Activated naive CD4-positive, alpha-beta T cell treated with anti-CD3 and anti-CD28 coated beads, Interleukin-2, amount 10 ng/mL, durations not matched to agents 7 days and 5 days (primary cell): ENCODE measurements at regions not wholly inside any gene's neighbourhood (a gene's known extent, or its start where the extent isn't known, plus 50 kb on each side); places are given as distances from the start of the nearest gene placed in this dataset.
"Not testable (repeated sequence)": the region's sequence is repeated elsewhere in the genome, so short reads cannot be mapped to it uniquely, and the experiment has no call there.

Experiments
- CTCF ChIA-PET: fragments of 350-600 bp; sonication (Branson Sonifier 250); formaldehyde crosslinking; loops from one replicate; lab custom pipeline; 2021; ENCODE audit warnings: antibody characterized with exemption; lab: Charles Lee
- DNase-seq: peaks from one replicate; pipeline ENCODE4 v3.0.0-alpha.2; 2020
- H3K27ac Mint-ChIP-seq: one replicate; pipeline ENCODE4 v1.8.0; 2021; ENCODE audit warnings: mild to moderate bottlenecking, moderate library complexity, mixed read lengths
- H3K27me3 Mint-ChIP-seq: one replicate; pipeline ENCODE4 v1.8.0; 2021; ENCODE audit warnings: mild to moderate bottlenecking, mixed read lengths
- H3K36me3 Mint-ChIP-seq: one replicate; pipeline ENCODE4 v1.8.0; 2021; ENCODE audit warnings: mixed read lengths
- H3K4me1 Mint-ChIP-seq: one replicate; pipeline ENCODE4 v1.8.0; 2021; ENCODE audit warnings: mixed read lengths
- H3K4me3 Mint-ChIP-seq: one replicate; pipeline ENCODE4 v1.8.0; 2021; ENCODE audit warnings: mild to moderate bottlenecking, moderate library complexity, mixed read lengths
- H3K9me3 Mint-ChIP-seq: one replicate; pipeline ENCODE4 v1.8.0; 2021; ENCODE audit warnings: mixed read lengths

GRCh38 chr5:174535669-174536068 lies 188.7 kb upstream of the MSX2 start:
- no peak overlapping the region for H3K4me3 Mint-ChIP-seq
- peaks cover 3% of the 10 kb centered on the region for H3K9me3 Mint-ChIP-seq
- H3K36me3 Mint-ChIP-seq = no peaks in the 10 kb centered on the region
- CTCF ChIA-PET = no interaction called here
- DNase-seq = no peak
- H3K27ac Mint-ChIP-seq = no peak overlapping the region
- peaks cover 3% of the 10 kb centered on the region for H3K4me1 Mint-ChIP-seq
- H3K27me3 Mint-ChIP-seq = no peaks in the 10 kb centered on the region

GRCh38 chr5:174539823-174540222 lies 184.6 kb upstream of the MSX2 start:
- H3K36me3 Mint-ChIP-seq, CTCF ChIA-PET, H3K27me3 Mint-ChIP-seq: not testable (repeated sequence)

GRCh38 chr5:174542037-174542436 lies 182.3 kb upstream of the MSX2 start:
- DNase-seq = no peak

More at GRCh38 chr5:174539823-174540222, 184.6 kb upstream of the MSX2 start:
- not testable (repeated sequence) for H3K4me1 Mint-ChIP-seq, H3K9me3 Mint-ChIP-seq, DNase-seq, H3K4me3 Mint-ChIP-seq, H3K27ac Mint-ChIP-seq

DNA sequence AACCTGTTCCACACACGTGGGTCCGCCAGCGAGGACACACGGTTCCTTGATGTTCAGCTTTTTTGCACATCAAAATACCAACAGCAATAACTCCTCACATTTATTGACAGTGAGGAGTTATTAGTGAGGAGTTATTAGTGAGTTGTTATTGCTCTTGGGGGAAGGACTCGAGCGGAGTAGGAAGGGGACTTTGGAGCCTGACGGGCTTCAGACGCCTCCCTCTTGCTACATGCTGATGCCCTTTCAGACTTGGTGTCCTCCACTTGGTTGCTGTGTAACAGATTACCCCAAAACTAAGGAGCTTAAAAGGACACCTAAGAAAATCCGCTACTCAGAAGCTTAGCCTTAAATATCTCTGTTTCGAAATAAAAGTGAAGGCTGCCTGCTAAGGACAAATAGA lies 181.9 kb upstream of the MSX2 start:
- CTCF ChIA-PET = no interaction called here
- H3K9me3 Mint-ChIP-seq = peaks cover 3% of the 10 kb centered on the region
- DNase-seq = no peak
- no peak overlapping the region for H3K4me3 Mint-ChIP-seq
- H3K36me3 Mint-ChIP-seq = no peaks in the 10 kb centered on the region
- H3K27ac Mint-ChIP-seq = no peak overlapping the region
- no peaks in the 10 kb centered on the region for H3K27me3 Mint-ChIP-seq
- H3K4me1 Mint-ChIP-seq = peaks cover 3% of the 10 kb centered on the region

More at GRCh38 chr5:174542037-174542436, 182.3 kb upstream of the MSX2 start:
- Mint-ChIP-seq H3K27ac (no peak overlapping the region), H3K36me3 (no peaks in the 10 kb centered on the region), H3K4me3 (no peak overlapping the region), H3K9me3 (peaks cover 3% of the 10 kb centered on the region), H3K27me3 (no peaks in the 10 kb centered on the region), H3K4me1 (peaks cover 3% of the 10 kb centered on the region)
- CTCF ChIA-PET = no interaction called here

- no peaks in the 10 kb centered on the region for H3K36me3 Mint-ChIP-seq
- no peaks in the 10 kb centered on the region for H3K9me3 Mint-ChIP-seq
- no peak overlapping the region for H3K4me3 Mint-ChIP-seq
- H3K4me1 Mint-ChIP-seq = no peaks in the 10 kb centered on the region
- no peaks in the 10 kb centered on the region for H3K27me3 Mint-ChIP-seq
- no peak overlapping the region for H3K27ac Mint-ChIP-seq
- no peak for DNase-seq
- CTCF ChIA-PET = no interaction called here
Observed at GRCh38 chr5:174545926-174546325, 178.5 kb upstream of the MSX2 start.

DNA sequence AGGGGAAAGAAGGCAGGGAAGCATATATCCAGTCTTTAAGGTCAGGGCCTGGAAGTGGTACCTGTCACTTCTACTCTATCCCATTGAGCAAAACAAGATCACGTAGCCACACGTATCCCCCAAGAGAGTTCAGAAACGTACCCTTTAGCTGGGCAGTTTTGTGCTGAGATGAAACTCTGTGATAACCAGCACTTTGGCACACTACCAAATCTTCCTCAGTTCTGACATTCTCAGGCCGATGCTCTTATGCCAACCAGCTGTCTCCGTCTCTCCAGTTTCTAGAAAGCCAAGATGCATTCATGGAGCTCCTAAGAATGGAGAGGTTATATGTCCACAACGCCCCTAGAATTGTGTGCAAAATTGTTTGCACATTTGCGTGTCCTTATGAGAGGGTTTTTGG lies 176.6 kb upstream of the MSX2 start:
- no peak for DNase-seq
- CTCF ChIA-PET = interaction anchor here (0.6 kb wide), 1 partner anchor 512 kb away, joined by 3 read pairs; no protein-coding TSS in a partner anchor
- no peaks in the 10 kb centered on the region for H3K9me3 Mint-ChIP-seq
- no peak overlapping the region for H3K4me3 Mint-ChIP-seq
- no peaks in the 10 kb centered on the region for H3K4me1 Mint-ChIP-seq
- no peak overlapping the region for H3K27ac Mint-ChIP-seq
- H3K27me3 Mint-ChIP-seq = no peaks in the 10 kb centered on the region
- no peaks in the 10 kb centered on the region for H3K36me3 Mint-ChIP-seq

DNA sequence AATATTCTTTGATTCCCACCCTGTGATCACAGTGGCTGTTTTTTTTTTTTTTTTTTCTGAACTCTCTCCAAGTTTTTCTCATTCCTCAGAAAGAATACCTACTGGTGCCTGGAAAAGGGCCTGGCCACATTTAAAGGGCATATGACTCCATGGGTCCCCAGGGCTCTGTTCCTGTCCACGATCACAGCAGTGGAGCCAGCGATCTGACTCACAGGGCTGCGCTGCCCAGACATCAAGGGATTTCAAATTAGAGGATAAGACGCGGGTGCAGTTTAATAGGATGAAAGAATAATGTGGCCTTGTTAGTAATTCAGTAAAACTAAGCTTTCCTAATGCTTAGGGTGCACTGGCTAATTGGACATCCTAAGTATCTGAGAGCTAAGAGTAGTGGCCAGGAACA lies 175.1 kb upstream of the MSX2 start:
- no peaks in the 10 kb centered on the region for H3K36me3 Mint-ChIP-seq
- H3K4me3 Mint-ChIP-seq = no peak overlapping the region
- H3K27ac Mint-ChIP-seq = no peak overlapping the region
- H3K9me3 Mint-ChIP-seq = no peaks in the 10 kb centered on the region
- no peaks in the 10 kb centered on the region for H3K27me3 Mint-ChIP-seq
- no peaks in the 10 kb centered on the region for H3K4me1 Mint-ChIP-seq
- CTCF ChIA-PET = no interaction called here
- no peak for DNase-seq

DNA sequence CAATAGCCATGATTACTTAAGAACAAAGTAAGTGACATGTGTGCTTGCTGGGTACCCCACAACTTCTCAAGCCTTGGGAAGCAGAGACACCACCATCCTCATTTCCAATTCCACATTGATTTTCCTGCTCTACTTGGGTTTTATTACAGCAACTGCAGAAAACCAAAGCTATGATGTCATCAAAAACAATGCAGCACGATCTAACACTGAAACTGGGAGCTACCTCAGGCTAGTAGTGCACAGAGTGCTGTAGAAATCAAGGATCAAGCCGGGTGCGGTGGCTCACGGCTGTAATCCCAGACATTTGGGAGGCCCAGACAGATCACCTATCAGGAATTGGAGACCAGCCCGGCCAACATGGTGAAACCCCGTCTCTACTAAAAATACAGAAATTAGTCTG lies 174.4 kb upstream of the MSX2 start:
- H3K36me3 Mint-ChIP-seq = no peaks in the 10 kb centered on the region
- H3K9me3 Mint-ChIP-seq = no peaks in the 10 kb centered on the region
- no peak overlapping the region for H3K27ac Mint-ChIP-seq
- CTCF ChIA-PET = no interaction called here
- DNase-seq = no peak
- no peaks in the 10 kb centered on the region for H3K4me1 Mint-ChIP-seq
- H3K4me3 Mint-ChIP-seq = no peak overlapping the region
- H3K27me3 Mint-ChIP-seq = no peaks in the 10 kb centered on the region

DNA sequence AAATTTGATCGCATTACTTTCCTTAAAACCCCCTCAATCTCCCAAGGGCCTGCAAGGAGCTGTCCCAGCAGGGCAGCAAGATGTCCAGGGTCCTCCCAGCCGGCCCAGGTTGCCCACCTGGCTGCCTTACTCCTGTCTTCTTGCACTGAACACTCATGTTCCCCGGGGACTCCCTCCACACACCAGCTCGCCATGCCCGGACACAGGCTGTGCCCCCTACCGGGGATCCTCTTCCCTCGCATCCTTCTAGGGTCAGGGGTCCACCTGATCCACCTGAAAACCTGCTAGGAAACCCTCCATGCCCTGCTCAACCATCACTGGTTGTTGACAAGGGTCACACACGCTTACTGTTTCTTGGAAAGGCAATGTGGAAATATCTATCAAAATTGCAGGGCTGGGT lies 172.0 kb upstream of the MSX2 start:
- Mint-ChIP-seq H3K27ac (no peak overlapping the region), H3K9me3 (peaks cover 4% of the 10 kb centered on the region), H3K4me1 (no peaks in the 10 kb centered on the region), H3K4me3 (no peak overlapping the region), H3K27me3 (no peaks in the 10 kb centered on the region), H3K36me3 (no peaks in the 10 kb centered on the region)
- CTCF ChIA-PET = no interaction called here
- no peak for DNase-seq

DNA sequence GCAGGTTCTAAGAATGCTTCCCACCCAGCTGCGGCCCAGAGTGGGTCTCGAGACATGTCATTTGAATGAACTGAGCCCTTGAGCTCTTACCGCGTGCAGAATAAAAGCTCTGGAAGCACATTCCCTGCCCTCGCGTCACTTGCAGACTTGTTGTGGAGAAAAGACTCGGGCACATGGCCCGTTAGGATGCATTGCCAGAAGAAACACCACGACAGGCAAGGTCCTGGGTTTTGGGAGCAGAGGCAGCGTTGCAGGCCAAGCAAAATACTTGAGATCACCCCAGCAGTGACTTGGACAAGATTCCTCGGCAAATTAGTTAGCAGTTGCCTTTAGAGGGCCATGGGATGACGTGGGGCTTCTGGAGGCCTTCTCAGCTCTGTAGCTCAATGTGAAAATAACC lies 170.8 kb upstream of the MSX2 start:
- Mint-ChIP-seq H3K4me3 (no peak overlapping the region), H3K27me3 (no peaks in the 10 kb centered on the region), H3K27ac (no peak overlapping the region), H3K9me3 (peaks cover 4% of the 10 kb centered on the region), H3K36me3 (no peaks in the 10 kb centered on the region), H3K4me1 (no peaks in the 10 kb centered on the region)
- DNase-seq = no peak
- CTCF ChIA-PET = no interaction called here

DNA sequence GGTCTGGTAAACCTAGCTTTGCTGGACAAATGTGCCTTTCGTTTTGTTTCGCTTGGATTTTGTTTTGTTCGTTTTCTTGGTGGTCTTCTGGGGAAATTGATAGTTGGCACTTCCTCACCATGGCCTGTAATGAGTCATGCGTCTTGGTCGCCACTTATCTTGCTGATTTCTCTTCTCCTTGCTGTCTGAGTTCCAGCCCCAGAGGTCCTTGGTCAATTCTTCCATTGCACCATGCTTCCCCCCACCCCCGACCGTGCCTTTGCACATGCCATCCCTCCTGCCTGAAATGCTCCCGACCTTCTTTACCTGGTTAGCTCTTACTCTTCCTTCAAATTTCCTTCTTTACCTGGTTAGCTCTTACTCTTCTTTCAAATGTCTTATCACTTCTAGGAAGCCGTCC lies 168.7 kb upstream of the MSX2 start:
- CTCF ChIA-PET = no interaction called here
- Mint-ChIP-seq H3K36me3 (no peaks in the 10 kb centered on the region), H3K4me3 (no peak overlapping the region), H3K27me3 (no peaks in the 10 kb centered on the region), H3K9me3 (peaks cover 4% of the 10 kb centered on the region), H3K27ac (no peak overlapping the region), H3K4me1 (no peaks in the 10 kb centered on the region)
- DNase-seq = no peak

DNA sequence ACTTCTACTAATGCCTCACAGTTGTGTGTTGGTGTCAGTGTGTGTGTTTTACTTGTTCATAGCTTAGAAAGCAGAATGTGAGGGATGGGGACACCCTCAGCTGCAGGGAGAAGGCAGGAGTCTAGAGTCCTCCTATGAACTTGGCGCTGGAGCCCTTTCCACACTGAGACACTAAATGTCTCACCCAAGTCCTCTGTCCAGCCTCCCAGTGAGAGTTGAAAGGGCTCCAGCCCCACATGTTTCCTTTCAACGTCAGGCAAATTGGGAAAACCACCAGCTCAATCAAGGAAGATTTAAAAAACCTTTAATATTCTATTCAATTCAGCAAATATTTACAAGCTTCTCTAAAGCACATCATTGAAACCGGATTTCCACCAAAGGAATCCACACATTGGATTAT lies 167.6 kb upstream of the MSX2 start:
- Mint-ChIP-seq H3K4me3 (no peak overlapping the region), H3K4me1 (no peaks in the 10 kb centered on the region)
- CTCF ChIA-PET = no interaction called here

GRCh38 chr5:174558190-174558589 lies 166.2 kb upstream of the MSX2 start:
- Mint-ChIP-seq H3K27me3 (no peaks in the 10 kb centered on the region), H3K4me1 (no peaks in the 10 kb centered on the region), H3K4me3 (no peak overlapping the region), H3K36me3 (no peaks in the 10 kb centered on the region), H3K9me3 (peaks cover 4% of the 10 kb centered on the region), H3K27ac (no peak overlapping the region)
- CTCF ChIA-PET = interaction anchor here (0.6 kb wide), 2 partner anchors 25 to 138 kb away, joined by 3 read pairs; no protein-coding TSS in a partner anchor
- no peak for DNase-seq

More for the DNA sequence above, 167.6 kb upstream of the MSX2 start:
- peaks cover 4% of the 10 kb centered on the region for H3K9me3 Mint-ChIP-seq
- no peaks in the 10 kb centered on the region for H3K27me3 Mint-ChIP-seq
- no peak for DNase-seq
- H3K36me3 Mint-ChIP-seq = no peaks in the 10 kb centered on the region
- no peak overlapping the region for H3K27ac Mint-ChIP-seq

GRCh38 chr5:174559141-174559540 lies 165.2 kb upstream of the MSX2 start:
- no peaks in the 10 kb centered on the region for H3K36me3 Mint-ChIP-seq
- H3K27me3 Mint-ChIP-seq = no peaks in the 10 kb centered on the region
- DNase-seq = no peak
- no peak overlapping the region for H3K27ac Mint-ChIP-seq
- H3K4me3 Mint-ChIP-seq = no peak overlapping the region
- CTCF ChIA-PET = no interaction called here
- peaks cover 4% of the 10 kb centered on the region for H3K9me3 Mint-ChIP-seq
- H3K4me1 Mint-ChIP-seq = no peaks in the 10 kb centered on the region

DNA sequence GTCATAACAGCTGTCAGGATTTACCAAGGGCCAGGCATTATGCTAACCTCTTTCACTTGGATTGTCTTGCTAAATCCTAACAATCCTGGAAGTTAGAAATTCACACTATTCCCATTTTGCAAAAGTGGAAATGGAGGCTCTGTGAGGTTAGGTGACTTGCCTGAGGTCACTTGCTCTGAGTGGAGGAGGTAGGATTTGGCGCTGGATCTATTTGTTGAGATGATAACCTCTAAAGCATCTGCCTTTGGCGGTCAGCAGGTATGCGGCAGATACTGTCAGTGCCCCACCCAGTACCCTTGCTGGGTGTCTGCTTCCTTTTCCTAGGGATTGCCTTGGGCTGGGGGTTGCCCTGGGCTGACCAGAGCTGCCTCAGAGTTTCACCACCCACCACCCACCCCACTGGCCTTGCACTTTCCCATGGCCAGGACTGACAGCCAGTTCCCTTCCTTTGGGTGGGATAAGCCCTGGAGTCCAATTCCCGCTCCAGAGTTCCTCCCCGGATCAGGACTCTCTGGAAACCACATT lies 164.8 kb upstream of the MSX2 start:
- no peaks in the 10 kb centered on the region for H3K27me3 Mint-ChIP-seq
- H3K36me3 Mint-ChIP-seq = no peaks in the 10 kb centered on the region
- peaks cover 4% of the 10 kb centered on the region for H3K9me3 Mint-ChIP-seq
- H3K27ac Mint-ChIP-seq = no peak overlapping the region
- H3K4me3 Mint-ChIP-seq = no peak overlapping the region
- no peak for DNase-seq
- H3K4me1 Mint-ChIP-seq = no peaks in the 10 kb centered on the region
- CTCF ChIA-PET = no interaction called here

DNA sequence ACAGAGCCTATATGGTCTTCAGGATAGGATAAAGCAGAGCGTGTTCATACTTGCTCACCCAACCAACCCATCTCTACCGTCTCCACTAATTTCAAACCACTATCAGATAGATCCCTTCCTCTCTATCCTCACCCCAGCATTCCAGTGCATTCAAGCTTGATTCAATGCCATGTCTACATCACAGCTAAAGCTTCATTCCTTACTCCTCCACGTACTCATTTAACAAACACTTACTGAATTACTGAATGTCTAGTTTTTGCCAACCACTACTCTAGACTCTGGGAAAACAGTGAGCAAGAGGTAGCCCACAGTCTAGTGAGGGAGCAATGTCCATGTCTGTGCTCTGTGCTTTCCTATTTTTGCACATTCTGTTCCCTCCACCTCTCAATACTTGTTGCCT lies 163.5 kb upstream of the MSX2 start:
- Mint-ChIP-seq H3K27ac (no peak overlapping the region), H3K27me3 (no peaks in the 10 kb centered on the region), H3K9me3 (peaks cover 4% of the 10 kb centered on the region), H3K4me1 (no peaks in the 10 kb centered on the region), H3K4me3 (no peak overlapping the region), H3K36me3 (no peaks in the 10 kb centered on the region)
- no peak for DNase-seq
- CTCF ChIA-PET = no interaction called here
